H9 (cell line): ENCODE measurements at regions not wholly inside any gene's neighbourhood (a gene's known extent, or its start where the extent isn't known, plus 50 kb on each side); places are given as distances from the start of the nearest gene placed in this dataset.

Experiments used
- DNase-seq: peaks from one replicate; pipeline ENCODE4 v3.0.0-alpha.2; 2017
- H2AFZ ChIP-seq: one replicate; pipeline ENCODE4 v1.6.1; 2013; ENCODE audit warnings: mild to moderate bottlenecking, low read length, control low read depth, moderate library complexity
- H2AK5ac ChIP-seq: 2 replicates; pipeline ENCODE4 v1.6.1; 2013; ENCODE audit warnings: low read length, control low read depth, mixed read lengths; ENCODE audit not compliant: insufficient read length
- H2BK120ac ChIP-seq: one replicate; pipeline ENCODE4 v1.6.1; 2013; ENCODE audit warnings: low read depth, mild to moderate bottlenecking, low read length, control low read depth, inconsistent platforms; ENCODE audit not compliant: poor library complexity, severe bottlenecking
- H2BK12ac ChIP-seq: 2 replicates; pipeline ENCODE4 v1.6.1; 2013; ENCODE audit warnings: low read length, control low read depth, mixed read lengths, low read depth; ENCODE audit not compliant: insufficient read length
- H2BK15ac ChIP-seq: 2 replicates; pipeline ENCODE4 v1.6.1; 2013; ENCODE audit warnings: low read depth, low read length, control low read depth
- H2BK20ac ChIP-seq: one replicate; pipeline ENCODE4 v1.6.1; 2013; ENCODE audit warnings: low read depth, mild to moderate bottlenecking, low read length, control low read depth, inconsistent platforms; ENCODE audit not compliant: poor library complexity, severe bottlenecking
- H2BK5ac ChIP-seq: 2 replicates; pipeline ENCODE4 v1.6.1; 2013; ENCODE audit warnings: low read length, control low read depth, mixed read lengths; ENCODE audit not compliant: insufficient read length
- H3K14ac ChIP-seq: 2 replicates; pipeline ENCODE4 v1.6.1; 2013; ENCODE audit warnings: low read length, control low read depth; ENCODE audit not compliant: insufficient read depth
- H3K18ac ChIP-seq: 2 replicates; pipeline ENCODE4 v1.6.1; 2013; ENCODE audit warnings: low read depth, mild to moderate bottlenecking, mixed read lengths, low read length, control low read depth; ENCODE audit not compliant: insufficient read length
- H3K23ac ChIP-seq: 2 replicates; pipeline ENCODE4 v1.6.1; 2013; ENCODE audit warnings: low read length, control low read depth, mixed read lengths, low read depth; ENCODE audit not compliant: insufficient read length
- H3K23me2 ChIP-seq: 2 replicates; pipeline ENCODE4 v1.6.1; 2013; ENCODE audit warnings: low read depth, mild to moderate bottlenecking, mixed read lengths, low read length, control low read depth; ENCODE audit not compliant: insufficient read length, poor library complexity, severe bottlenecking
- H3K27ac ChIP-seq: 2 replicates; pipeline ENCODE4 v1.5.1; 2013; ENCODE audit warnings: low read length, control low read depth, mixed read lengths, low read depth; ENCODE audit not compliant: insufficient read length
- H3K27me3 ChIP-seq: 2 replicates; pipeline ENCODE4 v1.6.1; 2013; ENCODE audit warnings: low read length, control low read depth, inconsistent platforms; ENCODE audit not compliant: insufficient read depth
- H3K4ac ChIP-seq: 2 replicates; pipeline ENCODE4 v1.6.1; 2013; ENCODE audit warnings: low read depth, mild to moderate bottlenecking, control low read depth, inconsistent platforms, low read length, moderate library complexity
- H3K4me1 ChIP-seq: 2 replicates; pipeline ENCODE4 v1.6.1; 2013; ENCODE audit warnings: low read length, control low read depth, inconsistent platforms; ENCODE audit not compliant: insufficient read depth
- H3K4me2 ChIP-seq: 2 replicates; pipeline ENCODE4 v1.6.1; 2013; ENCODE audit warnings: low read length, control low read depth, mixed read lengths; ENCODE audit not compliant: insufficient read length, insufficient read depth
- H3K56ac ChIP-seq: 2 replicates; pipeline ENCODE4 v1.6.1; 2013; ENCODE audit warnings: low read depth, mild to moderate bottlenecking, mixed read lengths, low read length, control low read depth; ENCODE audit not compliant: insufficient read length
- H3K79me1 ChIP-seq: 2 replicates; pipeline ENCODE4 v1.6.1; 2013; ENCODE audit warnings: low read depth, mild to moderate bottlenecking, moderate library complexity, low read length, control low read depth, inconsistent platforms; ENCODE audit not compliant: insufficient read depth, poor library complexity, severe bottlenecking
- H3K79me2 ChIP-seq: 2 replicates; pipeline ENCODE4 v1.6.1; 2013; ENCODE audit warnings: low read length, control low read depth, inconsistent platforms; ENCODE audit not compliant: insufficient read depth
- H3K9ac ChIP-seq: 2 replicates; pipeline ENCODE4 v1.6.1; 2013; ENCODE audit warnings: low read length, control low read depth, mixed read lengths; ENCODE audit not compliant: insufficient read length; ENCODE audit errors: extremely low read depth
- H3K9me3 ChIP-seq: one replicate; pipeline ENCODE4 v1.6.1; 2013; ENCODE audit warnings: low read depth, low read length, inconsistent platforms; ENCODE audit not compliant: control insufficient read depth
- H3T11ph ChIP-seq: one replicate; pipeline ENCODE4 v1.6.1; 2013; ENCODE audit warnings: mild to moderate bottlenecking, low read length, control low read depth, inconsistent platforms
- H4K20me1 ChIP-seq: one replicate; pipeline ENCODE4 v1.6.1; 2013; ENCODE audit not compliant: control insufficient read depth, insufficient read length, insufficient read depth
- H4K5ac ChIP-seq: 2 replicates; pipeline ENCODE4 v1.6.1; 2013; ENCODE audit warnings: low read depth, mild to moderate bottlenecking, mixed read lengths, low read length, control low read depth; ENCODE audit not compliant: insufficient read length
- H4K8ac ChIP-seq: replicated peaks from 2 replicates; pipeline ENCODE4 v1.6.1; 2013; ENCODE audit warnings: low read length, control low read depth, mixed read lengths, low read depth; ENCODE audit not compliant: insufficient read length
- H4K91ac ChIP-seq: 2 replicates; pipeline ENCODE4 v1.6.1; 2013; ENCODE audit warnings: low read depth, mild to moderate bottlenecking, moderate library complexity, mixed read lengths, low read length, control low read depth; ENCODE audit not compliant: insufficient read length
- H3K27ac Mint-ChIP-seq, 3 experiments: 2 replicates in 2 of 3; 3 replicates in 1 of 3; pipeline ENCODE4 v1.8.0; 2020 to 2021; ENCODE audit warnings: mixed read lengths in 3 of 3, mild to moderate bottlenecking in 1 of 3, moderate library complexity in 1 of 3
- H3K27me3 Mint-ChIP-seq: 2 replicates; pipeline ENCODE4 v1.8.0; 2021; ENCODE audit warnings: low read depth, mild to moderate bottlenecking, moderate library complexity, mixed read lengths
- H3K36me3 Mint-ChIP-seq, 3 experiments: 2 replicates in 2 of 3; 3 replicates in 1 of 3; pipeline ENCODE4 v1.8.0; 2020 to 2021; ENCODE audit warnings: low read depth in 3 of 3, mixed read lengths in 3 of 3; ENCODE audit not compliant: insufficient read depth in 1 of 3
- H3K4me1 Mint-ChIP-seq, 2 experiments: 2 replicates each; pipeline ENCODE4 v1.8.0; 2020; ENCODE audit warnings: mixed read lengths in 2 of 2
- H3K4me3 Mint-ChIP-seq, 2 experiments: 2 replicates in 1 of 2; 3 replicates in 1 of 2; pipeline ENCODE4 v1.8.0; 2020 to 2021; ENCODE audit warnings: mild to moderate bottlenecking in 2 of 2, mixed read lengths in 2 of 2, moderate library complexity in 1 of 2
- H3K9me3 Mint-ChIP-seq, 2 experiments: 2 replicates in 1 of 2; 3 replicates in 1 of 2; pipeline ENCODE4 v1.8.0; 2020; ENCODE audit warnings: mild to moderate bottlenecking in 2 of 2, mixed read lengths in 2 of 2, moderate library complexity in 1 of 2
- WGBS: extraction: QIAGEN DNeasy Blood & Tissue Kit; methylation state at CpG from one replicate; pipeline ENCODE4 v1.1.7; 2013; ENCODE audit warnings: missing lambda C conversion rate, low lambda C conversion rate, mixed read lengths; ENCODE audit not compliant: insufficient read length; ENCODE audit errors: extremely low coverage; 5-methylcytosine and 5-hydroxymethylcytosine counted together
- TF ChIP-seq, protein P1 (sequence below): fragments of 200-600 bp; sonication (generic); conservative IDR thresholded peaks from 3 replicates; pipeline ENCODE4 v1.8.0; 2021; ENCODE audit warnings: antibody characterized with exemption, mild to moderate bottlenecking

- Histone ChIP-seq H3K27ac (no peak overlapping the region), H2AFZ (no peak overlapping the region), H3K9me3 (no peaks in the 10 kb centered on the region), H2BK5ac (no peak overlapping the region), H3K18ac (no peak overlapping the region), H4K91ac (no peak overlapping the region), H2BK12ac (no peak overlapping the region), H3T11ph (no peak overlapping the region), H3K4me1 (no peaks in the 10 kb centered on the region), H3K23me2 (no peaks in the 10 kb centered on the region), H2BK15ac (no peak overlapping the region), H4K20me1 (no peaks in the 10 kb centered on the region), H3K14ac (no peak overlapping the region), H2BK20ac (no peak overlapping the region), H3K79me2 (no peaks in the 10 kb centered on the region), H2AK5ac (no peak overlapping the region), H4K5ac (no peak overlapping the region), H3K4me2 (no peak overlapping the region), H3K79me1 (no peaks in the 10 kb centered on the region), H2BK120ac (no peak overlapping the region), H4K8ac (no peak overlapping the region), H3K23ac (no peak overlapping the region), H3K27me3 (no peaks in the 10 kb centered on the region), H3K56ac (no peak overlapping the region), H3K9ac (no peak overlapping the region), H3K4ac (no peak overlapping the region)
- peaks cover 0 to 2% of the 10 kb centered on the region in 2 experiments; a peak in 4 of 5 replicates for H3K9me3 Mint-ChIP-seq
- no peak for DNase-seq
- TF ChIP-seq, protein P1, sequence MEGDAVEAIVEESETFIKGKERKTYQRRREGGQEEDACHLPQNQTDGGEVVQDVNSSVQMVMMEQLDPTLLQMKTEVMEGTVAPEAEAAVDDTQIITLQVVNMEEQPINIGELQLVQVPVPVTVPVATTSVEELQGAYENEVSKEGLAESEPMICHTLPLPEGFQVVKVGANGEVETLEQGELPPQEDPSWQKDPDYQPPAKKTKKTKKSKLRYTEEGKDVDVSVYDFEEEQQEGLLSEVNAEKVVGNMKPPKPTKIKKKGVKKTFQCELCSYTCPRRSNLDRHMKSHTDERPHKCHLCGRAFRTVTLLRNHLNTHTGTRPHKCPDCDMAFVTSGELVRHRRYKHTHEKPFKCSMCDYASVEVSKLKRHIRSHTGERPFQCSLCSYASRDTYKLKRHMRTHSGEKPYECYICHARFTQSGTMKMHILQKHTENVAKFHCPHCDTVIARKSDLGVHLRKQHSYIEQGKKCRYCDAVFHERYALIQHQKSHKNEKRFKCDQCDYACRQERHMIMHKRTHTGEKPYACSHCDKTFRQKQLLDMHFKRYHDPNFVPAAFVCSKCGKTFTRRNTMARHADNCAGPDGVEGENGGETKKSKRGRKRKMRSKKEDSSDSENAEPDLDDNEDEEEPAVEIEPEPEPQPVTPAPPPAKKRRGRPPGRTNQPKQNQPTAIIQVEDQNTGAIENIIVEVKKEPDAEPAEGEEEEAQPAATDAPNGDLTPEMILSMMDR, result no peak
- H3K4me3 Mint-ChIP-seq, result no peak overlapping the region
- no peaks in the 10 kb centered on the region for H3K27me3 Mint-ChIP-seq
- peaks cover 0 to 4% of the 10 kb centered on the region in 2 experiments; a peak in 1 of 4 replicates for H3K4me1 Mint-ChIP-seq
- H3K27ac Mint-ChIP-seq, result no peak overlapping the region
- WGBS, result no CpG with 5 or more reads among the region's 3 CpGs
- H3K36me3 Mint-ChIP-seq, result no peaks in the 10 kb centered on the region; a peak in 2 of 7 replicates
These were observed 310.5 kb downstream of the PLK2 start for GRCh38 chr5:58149345-58149744.
